MM.1S (cell line): ENCODE measurements at regions not wholly inside any gene's neighbourhood (a gene's known extent, or its start where the extent isn't known, plus 50 kb on each side); places are given as distances from the start of the nearest gene placed in this dataset.
"Not testable (repeated sequence)": the region's sequence is repeated elsewhere in the genome, so short reads cannot be mapped to it uniquely, and the experiment has no call there.

Source experiments
- CTCF ChIP-seq: fragments of 300-600 bp; sonication (generic); IDR thresholded peaks from 2 replicates; pipeline ENCODE4 v1.5.1; 2016; ENCODE audit warnings: antibody characterized with exemption, low read length, mixed read lengths
- EZH2 ChIP-seq: fragments of 300-600 bp; sonication (generic); optimal IDR thresholded peaks from 2 replicates; pipeline ENCODE3; 2017; ENCODE audit warnings: low read depth, mild to moderate bottlenecking, antibody characterized with exemption, low read length, mixed read lengths

GRCh38 chr2:110264076-110264681 lies 51.8 kb upstream of the MTLN start:
- not testable (repeated sequence) for TF ChIP-seq CTCF, EZH2
